Endothelial cell of umbilical vein (primary cell): ENCODE measurements at regions not wholly inside any gene's neighbourhood (a gene's known extent, or its start where the extent isn't known, plus 50 kb on each side); places are given as distances from the start of the nearest gene placed in this dataset.

Experiments
- EZH2 ChIP-seq: IDR thresholded peaks from 2 replicates; pipeline ENCODE4 v1.6.1; 2012; ENCODE audit warnings: borderline replicate concordance, low read depth, mild to moderate bottlenecking, moderate library complexity, low read length, inconsistent platforms; ENCODE audit not compliant: severe bottlenecking
- FOS ChIP-seq: IDR thresholded peaks from 2 replicates; pipeline ENCODE4 v1.6.1; 2011; ENCODE audit warnings: mild to moderate bottlenecking, low read length, moderate library complexity, borderline replicate concordance; ENCODE audit not compliant: insufficient read depth
- GATA2 ChIP-seq: IDR thresholded peaks from 2 replicates; pipeline ENCODE4 v1.7.0; 2011; ENCODE audit warnings: low read depth, mild to moderate bottlenecking, moderate library complexity, mixed read lengths, low read length; ENCODE audit not compliant: insufficient read length, insufficient read depth
- JUN ChIP-seq: IDR thresholded peaks from 2 replicates; pipeline ENCODE4 v1.6.1; 2011; ENCODE audit warnings: borderline replicate concordance, low read depth; ENCODE audit not compliant: insufficient read length, insufficient read depth
- MYC ChIP-seq: IDR thresholded peaks from one replicate; pipeline ENCODE4 v1.6.1; 2011; ENCODE audit warnings: mild to moderate bottlenecking, low read depth, low read length
- POLR2A ChIP-seq: IDR thresholded peaks from 2 replicates; pipeline ENCODE4 v1.6.1; 2012; ENCODE audit warnings: low read depth, mild to moderate bottlenecking, control low read depth, low read length
- POLR2AphosphoS5 ChIP-seq: IDR thresholded peaks from 2 replicates; pipeline ENCODE4 v1.6.1; 2012; ENCODE audit warnings: low read depth, mild to moderate bottlenecking, control low read depth, low read length, moderate library complexity; ENCODE audit not compliant: insufficient read depth
- TF ChIP-seq, protein P1 (sequence below), 2 donors: IDR thresholded peaks; 1 replicate in 1 of 2; 2 replicates in 1 of 2; pipeline ENCODE4 v1.5.1; 2011; ENCODE audit warnings: low read length in 2 of 2, mild to moderate bottlenecking in 2 of 2, moderate library complexity in 2 of 2, control low read depth in 1 of 2, inconsistent platforms in 1 of 2, low read depth in 1 of 2; ENCODE audit not compliant: insufficient read depth in 1 of 2; ENCODE audit errors: extremely low read depth in 1 of 2
- TF ChIP-seq, protein P2 (sequence below): IDR thresholded peaks from 2 replicates; pipeline ENCODE4 v1.6.1; 2011; ENCODE audit not compliant: insufficient read depth, insufficient read length

- TF ChIP-seq, protein P1, sequence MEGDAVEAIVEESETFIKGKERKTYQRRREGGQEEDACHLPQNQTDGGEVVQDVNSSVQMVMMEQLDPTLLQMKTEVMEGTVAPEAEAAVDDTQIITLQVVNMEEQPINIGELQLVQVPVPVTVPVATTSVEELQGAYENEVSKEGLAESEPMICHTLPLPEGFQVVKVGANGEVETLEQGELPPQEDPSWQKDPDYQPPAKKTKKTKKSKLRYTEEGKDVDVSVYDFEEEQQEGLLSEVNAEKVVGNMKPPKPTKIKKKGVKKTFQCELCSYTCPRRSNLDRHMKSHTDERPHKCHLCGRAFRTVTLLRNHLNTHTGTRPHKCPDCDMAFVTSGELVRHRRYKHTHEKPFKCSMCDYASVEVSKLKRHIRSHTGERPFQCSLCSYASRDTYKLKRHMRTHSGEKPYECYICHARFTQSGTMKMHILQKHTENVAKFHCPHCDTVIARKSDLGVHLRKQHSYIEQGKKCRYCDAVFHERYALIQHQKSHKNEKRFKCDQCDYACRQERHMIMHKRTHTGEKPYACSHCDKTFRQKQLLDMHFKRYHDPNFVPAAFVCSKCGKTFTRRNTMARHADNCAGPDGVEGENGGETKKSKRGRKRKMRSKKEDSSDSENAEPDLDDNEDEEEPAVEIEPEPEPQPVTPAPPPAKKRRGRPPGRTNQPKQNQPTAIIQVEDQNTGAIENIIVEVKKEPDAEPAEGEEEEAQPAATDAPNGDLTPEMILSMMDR (IDR thresholded peaks at IDR 0.05; ENCODE audit: extremely low read depth in 1 of 2, insufficient read depth in 1 of 2, low read depth in 1 of 2, low read length in 2 of 2): no peak
- TF ChIP-seq GATA2: no peak
- no peak for TF ChIP-seq POLR2AphosphoS5
- TF ChIP-seq POLR2A: no peak
- TF ChIP-seq, protein P2, sequence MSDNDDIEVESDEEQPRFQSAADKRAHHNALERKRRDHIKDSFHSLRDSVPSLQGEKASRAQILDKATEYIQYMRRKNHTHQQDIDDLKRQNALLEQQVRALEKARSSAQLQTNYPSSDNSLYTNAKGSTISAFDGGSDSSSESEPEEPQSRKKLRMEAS: no peak
- no peak for TF ChIP-seq MYC
- no peak for TF ChIP-seq EZH2
- TF ChIP-seq FOS: no peak
- TF ChIP-seq JUN: no peak
Observed at GRCh38 chr4:14247767-14248166, 620.2 kb upstream of the BOD1L1 start.
